K562 (cell line): ENCODE measurements at regions not wholly inside any gene's neighbourhood (a gene's known extent, or its start where the extent isn't known, plus 50 kb on each side); places are given as distances from the start of the nearest gene placed in this dataset.

ENCODE experiments used
- ATAC-seq: fragments of 200-7000 bp; cut with Tn5 transposase; 3 replicates; pipeline ENCODE4 v1.9.1; 2020; ENCODE audit warnings: moderate library complexity
- BruUV-seq: library from RNA; stranded (reverse); fragments of 400-500 nt; replicated peaks from 2 replicates; lab custom pipeline; 2021; lab: Mats Ljungman, UMichigan
- CTCF ChIA-PET: fragments of 300-600 bp; formaldehyde crosslinking; extraction: SDS; loops from one replicate; lab custom pipeline; 2021; ENCODE audit warnings: low intra/inter-chr PET ratio; lab: Yijun Ruan, JAX
- POLR2A ChIA-PET: fragments of 300-600, 350-650 bp; sonication (Branson Sonifier 250); formaldehyde crosslinking; extraction: SDS; loops from one replicate; lab custom pipeline; 2021; ENCODE audit warnings: antibody characterized with exemption, inconsistent platforms; lab: Yijun Ruan, JAX
- DNase-seq, 4 experiments: peaks; one replicate each; pipeline versions ENCODE4 v3.0.0 to v3.0.0-alpha.2; 2011 to 2018; ENCODE audit warnings: low spot score in 3 of 4, mixed read lengths in 3 of 4; ENCODE audit errors: extremely low read depth in 1 of 4
- FAIRE-seq: peaks from 2 replicates; lab custom pipeline; 2011; peaks lifted over from hg19 to GRCh38; lab: Jason Lieb, UNC
- H2AFZ ChIP-seq: 2 replicates; pipeline ENCODE4 v1.6.0; 2011; ENCODE audit warnings: low read depth, low read length, control low read depth, inconsistent platforms
- H3K27ac ChIP-seq: fragments of 200-600 bp; 3 replicates; pipeline ENCODE4 v1.8.0; 2011; ENCODE audit warnings: low read depth, mild to moderate bottlenecking, control low read depth, inconsistent platforms, low read length, moderate library complexity, mixed read lengths; ENCODE audit errors: extremely low read depth
- H3K27me3 ChIP-seq, 2 experiments: fragments of 300-600 bp in 1 of 2; 2 replicates in 1 of 2; 3 replicates in 1 of 2; pipeline versions ENCODE4 v1.6.0 to v1.8.0; 2011; ENCODE audit warnings: inconsistent platforms in 2 of 2, low read length in 2 of 2, mild to moderate bottlenecking in 1 of 2, mixed read lengths in 1 of 2, moderate library complexity in 1 of 2; ENCODE audit not compliant: control insufficient read depth in 2 of 2, insufficient read depth in 2 of 2
- H3K36me3 ChIP-seq: fragments of 300-600 bp; 3 replicates; pipeline ENCODE4 v1.8.0; 2011; ENCODE audit warnings: mild to moderate bottlenecking, low read length, inconsistent platforms; ENCODE audit not compliant: control insufficient read depth, insufficient read depth
- H3K4me1 ChIP-seq, 2 experiments: fragments of 200-600 bp in 1 of 2; replicated peaks in 1 of 2; 2 replicates in 1 of 2; 3 replicates in 1 of 2; pipeline versions ENCODE4 v1.5.1 to v1.8.0; 2011; ENCODE audit warnings: inconsistent platforms in 2 of 2, low read length in 2 of 2, mild to moderate bottlenecking in 1 of 2, mixed read lengths in 1 of 2, moderate library complexity in 1 of 2; ENCODE audit not compliant: control insufficient read depth in 2 of 2, insufficient read depth in 2 of 2
- H3K4me2 ChIP-seq: 2 replicates; pipeline ENCODE4 v1.6.1; 2011; ENCODE audit warnings: low read length, control low read depth, inconsistent platforms, mixed read lengths; ENCODE audit not compliant: insufficient read depth
- H3K4me3 ChIP-seq: fragments of 200-600 bp; sonication (generic), shearing (Covaris generic); 2 replicates; pipeline ENCODE4 v1.5.1; 2016; ENCODE audit warnings: control low read depth, inconsistent platforms
- H3K79me2 ChIP-seq: fragments of 200-600 bp; 3 replicates; pipeline ENCODE4 v1.8.0; 2011; ENCODE audit warnings: low read length, inconsistent platforms; ENCODE audit not compliant: control insufficient read depth, insufficient read depth
- H3K9ac ChIP-seq, 2 experiments: 2 replicates each; pipeline versions ENCODE4 v1.6.0 to v1.6.1; 2011; ENCODE audit warnings: low read depth in 2 of 2, low read length in 2 of 2, control low read depth in 1 of 2, inconsistent platforms in 1 of 2, mild to moderate bottlenecking in 1 of 2, mixed read lengths in 1 of 2; ENCODE audit not compliant: insufficient read depth in 1 of 2
- H3K9me1 ChIP-seq: one replicate; pipeline ENCODE4 v1.6.0; 2011; ENCODE audit warnings: inconsistent platforms, mild to moderate bottlenecking, low read length, moderate library complexity; ENCODE audit not compliant: control insufficient read depth, insufficient read depth
- H3K9me3 ChIP-seq: replicated peaks from 2 replicates; pipeline ENCODE4 v1.5.1; 2011; ENCODE audit warnings: low read depth, low read length, inconsistent platforms; ENCODE audit not compliant: control insufficient read depth, insufficient read depth
- H4K20me1 ChIP-seq: replicated peaks from 2 replicates; pipeline ENCODE4 v1.6.1; 2011; ENCODE audit warnings: low read length, inconsistent platforms, mixed read lengths; ENCODE audit not compliant: control insufficient read depth, insufficient read depth
- ARHGAP35 ChIP-seq: fragments of 450-650 bp; IDR thresholded peaks from 2 replicates; pipeline ENCODE4 v1.6.1; 2018; ENCODE audit not compliant: partially characterized antibody
- ARID1B ChIP-seq: fragments of 450-650 bp; IDR thresholded peaks from 2 replicates; pipeline ENCODE4 v1.6.1; 2016; ENCODE audit warnings: antibody characterized with exemption, mild to moderate bottlenecking, inconsistent platforms
- CXXC5 ChIP-seq: fragments of 250-450 bp; sonication (Bioruptor Pico); IDR thresholded peaks from 2 replicates; pipeline ENCODE4 v1.8.0; 2022; ENCODE audit warnings: inconsistent platforms, mild to moderate bottlenecking, moderate library complexity
- EP300 ChIP-seq: IDR thresholded peaks from 2 replicates; pipeline ENCODE4 v1.6.1; 2012; ENCODE audit warnings: low read length, improper control_type of control experiment
- ETV5 ChIP-seq: sonication (generic); formaldehyde crosslinking; IDR thresholded peaks from 2 replicates; pipeline ENCODE4 v1.4.0; 2020; ENCODE audit warnings: low read depth, mild to moderate bottlenecking, missing genetic modification reagents
- FOXJ3 ChIP-seq: sonication (generic); formaldehyde crosslinking; IDR thresholded peaks from 2 replicates; pipeline ENCODE4 v1.4.0; 2020; ENCODE audit warnings: mild to moderate bottlenecking, missing genetic modification reagents
- FOXM1 ChIP-seq, 2 experiments: fragments of 450-650 bp in 1 of 2; sonication (generic) in 1 of 2; formaldehyde crosslinking in 1 of 2; IDR thresholded peaks; 2 replicates each; pipeline versions ENCODE4 v1.6.1 to v1.9.0; 2017 to 2022; ENCODE audit warnings: low read depth in 2 of 2, mild to moderate bottlenecking in 2 of 2, missing genetic modification reagents in 1 of 2, moderate library complexity in 1 of 2
- HDAC3 ChIP-seq: fragments of 450-650 bp; IDR thresholded peaks from 2 replicates; pipeline ENCODE4 v1.6.1; 2018; ENCODE audit warnings: borderline replicate concordance, mild to moderate bottlenecking, moderate library complexity; ENCODE audit not compliant: partially characterized antibody
- HMGN3 ChIP-seq: IDR thresholded peaks from 2 replicates; pipeline ENCODE4 v1.6.1; 2011; ENCODE audit warnings: borderline replicate concordance, low read depth, mild to moderate bottlenecking, mixed read lengths, low read length; ENCODE audit not compliant: insufficient read length; ENCODE audit errors: extremely low read depth
- HNRNPK ChIP-seq: fragments of 200-400 bp; formaldehyde crosslinking; IDR thresholded peaks from one replicate; pipeline ENCODE4 v1.6.1; 2018; ENCODE audit warnings: mild to moderate bottlenecking, low read depth, low read length; ENCODE audit not compliant: poor library complexity, severe bottlenecking
- JUND ChIP-seq, 2 experiments: IDR thresholded peaks; 2 replicates in 1 of 2; 3 replicates in 1 of 2; pipeline ENCODE4 v1.6.1; 2011; ENCODE audit warnings: borderline replicate concordance in 2 of 2, low read depth in 2 of 2, low read length in 2 of 2, improper control_type of control experiment in 1 of 2, missing biosample characterization in 1 of 2, missing genetic modification characterization in 1 of 2, missing genetic modification reagents in 1 of 2
- NFE2 ChIP-seq: IDR thresholded peaks from 2 replicates; pipeline ENCODE4 v1.6.1; 2014; ENCODE audit warnings: antibody characterized with exemption, low read depth
- PHF21A ChIP-seq: fragments of 450-650 bp; IDR thresholded peaks from 2 replicates; pipeline ENCODE4 v1.6.1; 2017; ENCODE audit warnings: low read depth, borderline replicate concordance
- PPARD ChIP-seq: fragments of 250-450 bp; sonication (Bioruptor Pico); IDR thresholded peaks from 2 replicates; pipeline ENCODE4 v1.8.0; 2022; ENCODE audit warnings: inconsistent platforms, mild to moderate bottlenecking, moderate library complexity
- RBM25 ChIP-seq: fragments of 200-400 bp; formaldehyde crosslinking; IDR thresholded peaks from 2 replicates; pipeline ENCODE4 v1.6.1; 2018; ENCODE audit warnings: low read length, low read depth, moderate library complexity; ENCODE audit not compliant: severe bottlenecking
- RCOR1 ChIP-seq, 2 experiments: IDR thresholded peaks; 2 replicates each; pipeline ENCODE4 v1.6.1; 2012; ENCODE audit warnings: low read depth in 2 of 2, low read length in 2 of 2, borderline replicate concordance in 1 of 2, improper control_type of control experiment in 1 of 2
- ZNF282 ChIP-seq: sonication (generic); formaldehyde crosslinking; IDR thresholded peaks from 2 replicates; pipeline ENCODE4 v1.8.1; 2023; ENCODE audit warnings: missing genetic modification reagents
- ZNF316 ChIP-seq: fragments of 450-650 bp; IDR thresholded peaks from 2 replicates; pipeline ENCODE4 v1.6.1; 2016
- ZNF764 ChIP-seq: fragments of 250-450 bp; sonication (Bioruptor Pico); IDR thresholded peaks from 2 replicates; pipeline ENCODE4 v1.4.0; 2020; ENCODE audit warnings: low read depth, mild to moderate bottlenecking, moderate library complexity
- ZZZ3 ChIP-seq: fragments of 450-650 bp; IDR thresholded peaks from 2 replicates; pipeline ENCODE4 v1.6.1; 2016; ENCODE audit warnings: antibody characterized with exemption, mild to moderate bottlenecking, moderate library complexity
- WGBS: fragments of 100-300 bp; shearing (Covaris generic); methylation state at CpG from one replicate; pipeline ENCODE4 v1.1.6; 2016; ENCODE audit warnings: low coverage, mixed read lengths; ENCODE audit not compliant: insufficient coverage; ENCODE audit errors: missing lambda C conversion rate; 5-methylcytosine and 5-hydroxymethylcytosine counted together
- in situ Hi-C: fragments of 300-500 bp; cut with MboI; formaldehyde crosslinking; loops from 4 replicates; pipeline ENCODE4 v1.15.0; 2018; ENCODE audit warnings: inconsistent platforms, mixed read lengths
- intact Hi-C: fragments of 100-400 bp; cut with micrococcal nuclease; formaldehyde crosslinking; loops from 2 replicates; pipeline ENCODE4 v1.14.2; 2022
- TF ChIP-seq, protein P1 (sequence below): fragments of 450-650 bp; IDR thresholded peaks from 2 replicates; pipeline ENCODE4 v1.6.1; 2017; ENCODE audit warnings: mild to moderate bottlenecking, moderate library complexity
- TF ChIP-seq, protein P2 (sequence below): fragments of 250-450 bp; sonication (Bioruptor Pico); IDR thresholded peaks from 2 replicates; pipeline ENCODE4 v1.9.0; 2021; ENCODE audit warnings: mild to moderate bottlenecking

DNA sequence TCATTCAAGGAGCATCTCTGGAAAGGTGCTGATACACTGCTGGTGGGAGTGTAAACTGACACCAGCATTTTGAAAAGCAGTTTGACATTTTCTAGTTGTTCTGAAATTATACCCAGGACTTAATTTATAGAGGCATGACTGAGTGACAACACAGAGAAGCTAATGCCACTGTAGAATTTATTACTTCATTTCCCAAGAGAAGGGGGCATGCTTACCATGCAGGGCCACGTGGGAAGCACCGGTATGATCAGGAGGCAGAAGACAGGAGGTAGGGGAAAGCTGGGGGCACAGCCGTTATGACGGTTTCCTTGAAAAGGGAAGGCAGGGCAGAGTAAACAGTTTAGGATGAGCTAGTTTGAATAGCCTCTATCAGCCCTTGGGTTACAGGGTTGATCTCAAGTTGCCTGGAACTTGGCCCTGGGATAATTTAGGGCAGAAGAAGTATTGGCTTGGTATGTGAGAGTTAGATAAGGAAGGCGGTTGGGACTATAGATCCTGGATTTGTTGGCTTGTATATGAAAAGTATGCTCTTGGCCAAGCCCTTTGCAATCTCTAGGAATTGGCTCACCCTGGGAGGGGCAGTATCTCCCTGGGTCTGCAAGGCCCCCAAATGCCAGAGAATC is 305.7 kb downstream of the ENC1 start:
- Histone ChIP-seq H3K9me1 (peaks cover 4% of the 10 kb centered on the region), H3K4me2 (peak overlapping the region; percentile 42), H3K36me3 (no peaks in the 10 kb centered on the region), H3K9ac (no peak overlapping the region), H3K27ac (peak overlapping the region; percentile 39; the same call in 2 of the 3 replicates), H3K4me1 (peaks cover 3 to 26% of the 10 kb centered on the region in 2 experiments; a peak in 4 of 5 replicates), H3K4me3 (no peak overlapping the region), H4K20me1 (no peaks in the 10 kb centered on the region), H2AFZ (peak overlapping the region; percentile 58; the same call in 1 of the 2 replicates), H3K27me3 (0 out of 5 replicates have a peak, but pooled peaks cover 0 to 5% of the 10 kb centered on the region in 2 experiments), H3K79me2 (no peaks in the 10 kb centered on the region), H3K9me3 (no peaks in the 10 kb centered on the region)
- ATAC-seq (peak; percentile 62), DNase-seq (peak in 2 of 4 experiments; percentile 11 to 66), FAIRE-seq (no peak)
- ChIA-PET CTCF (no interaction called here), POLR2A (interaction anchor here (0.6 to 1.0 kb wide), 2 partner anchors 28 to 669 kb away, joined by 3 read pairs; no protein-coding TSS in a partner anchor)
- in situ Hi-C loops, result no loop called here
- 2% methylated on average over 5 of the region's 5 CpGs for WGBS
- no TSS peak for BruUV-seq
- intact Hi-C loops, result no loop called here
- no peak for TF ChIP-seq HDAC3
- TF ChIP-seq, protein P1, sequence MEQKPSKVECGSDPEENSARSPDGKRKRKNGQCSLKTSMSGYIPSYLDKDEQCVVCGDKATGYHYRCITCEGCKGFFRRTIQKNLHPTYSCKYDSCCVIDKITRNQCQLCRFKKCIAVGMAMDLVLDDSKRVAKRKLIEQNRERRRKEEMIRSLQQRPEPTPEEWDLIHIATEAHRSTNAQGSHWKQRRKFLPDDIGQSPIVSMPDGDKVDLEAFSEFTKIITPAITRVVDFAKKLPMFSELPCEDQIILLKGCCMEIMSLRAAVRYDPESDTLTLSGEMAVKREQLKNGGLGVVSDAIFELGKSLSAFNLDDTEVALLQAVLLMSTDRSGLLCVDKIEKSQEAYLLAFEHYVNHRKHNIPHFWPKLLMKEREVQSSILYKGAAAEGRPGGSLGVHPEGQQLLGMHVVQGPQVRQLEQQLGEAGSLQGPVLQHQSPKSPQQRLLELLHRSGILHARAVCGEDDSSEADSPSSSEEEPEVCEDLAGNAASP, result no peak
- no peak for TF ChIP-seq PPARD (CRISPR knock-in tag)
- no peak for TF ChIP-seq CXXC5 (CRISPR knock-in tag)
- no peak for TF ChIP-seq RBM25
- TF ChIP-seq, protein P2, sequence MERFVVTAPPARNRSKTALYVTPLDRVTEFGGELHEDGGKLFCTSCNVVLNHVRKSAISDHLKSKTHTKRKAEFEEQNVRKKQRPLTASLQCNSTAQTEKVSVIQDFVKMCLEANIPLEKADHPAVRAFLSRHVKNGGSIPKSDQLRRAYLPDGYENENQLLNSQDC (CRISPR knock-in tag), result no peak
- no peak for TF ChIP-seq ZZZ3
- TF ChIP-seq PHF21A, result no peak
- TF ChIP-seq ARID1B, result peak; percentile 79
- no peak for TF ChIP-seq JUND (IDR thresholded peaks at IDR 0.05; ENCODE audit: borderline replicate concordance, low read depth, low read length)
- peak; percentile 17; the same call in 1 of the 3 replicates for TF ChIP-seq JUND (tag; IDR thresholded peaks at IDR 0.05; ENCODE audit: borderline replicate concordance, low read depth, low read length)
- TF ChIP-seq ZNF316, result no peak
- TF ChIP-seq ARHGAP35, result no peak
- TF ChIP-seq FOXM1 (IDR thresholded peaks at IDR 0.05; ENCODE audit: low read depth), result peak; percentile 54; the same call in 1 of the 2 replicates
- TF ChIP-seq FOXM1 (CRISPR knock-in tag; IDR thresholded peaks at IDR 0.05; ENCODE audit: low read depth), result no peak
- TF ChIP-seq HNRNPK, result no peak
- no peak for TF ChIP-seq ZNF282 (CRISPR knock-in tag)
- no peak for TF ChIP-seq HMGN3
- peak; percentile 42; the same call in 1 of the 2 replicates for TF ChIP-seq ETV5 (CRISPR knock-in tag)
- peak in 1 of 2 experiments; percentile 62; a peak in 2 of 4 replicates for TF ChIP-seq RCOR1 (IDR thresholded peaks at IDR 0.05; ENCODE audit: borderline replicate concordance in 1 of 2, low read depth in 2 of 2, low read length in 2 of 2)
- no peak for TF ChIP-seq FOXJ3
- TF ChIP-seq NFE2, result no peak
- peak; percentile 85 for TF ChIP-seq EP300
- no peak for TF ChIP-seq ZNF764 (CRISPR knock-in tag)
